ENCODE measurements at regions not wholly inside any gene's neighbourhood (a gene's known extent, or its start where the extent isn't known, plus 50 kb on each side); places are given as distances from the start of the nearest gene placed in this dataset.

DNA sequence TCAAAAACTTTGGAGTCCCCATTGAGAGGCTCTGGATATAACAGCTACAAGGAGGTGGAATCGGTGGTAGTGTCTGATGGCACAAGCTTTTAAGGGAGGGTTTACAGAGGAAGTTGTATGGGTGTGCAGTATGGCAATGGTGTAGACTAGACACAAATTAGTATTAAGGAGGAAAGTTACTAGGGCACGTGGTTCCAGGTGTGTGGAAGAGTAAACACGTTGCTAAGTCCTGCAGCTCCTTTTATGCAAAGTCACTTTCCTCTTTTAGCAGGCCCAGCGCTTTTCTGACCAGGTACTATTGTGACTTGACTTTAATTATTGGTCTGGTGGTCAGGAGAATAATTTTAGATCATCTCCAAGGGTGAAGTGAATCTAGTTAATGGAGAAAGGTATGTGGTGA, 287.5 kb upstream of the B3GALT2 start:
- TF ChIP-seq, protein P1, sequence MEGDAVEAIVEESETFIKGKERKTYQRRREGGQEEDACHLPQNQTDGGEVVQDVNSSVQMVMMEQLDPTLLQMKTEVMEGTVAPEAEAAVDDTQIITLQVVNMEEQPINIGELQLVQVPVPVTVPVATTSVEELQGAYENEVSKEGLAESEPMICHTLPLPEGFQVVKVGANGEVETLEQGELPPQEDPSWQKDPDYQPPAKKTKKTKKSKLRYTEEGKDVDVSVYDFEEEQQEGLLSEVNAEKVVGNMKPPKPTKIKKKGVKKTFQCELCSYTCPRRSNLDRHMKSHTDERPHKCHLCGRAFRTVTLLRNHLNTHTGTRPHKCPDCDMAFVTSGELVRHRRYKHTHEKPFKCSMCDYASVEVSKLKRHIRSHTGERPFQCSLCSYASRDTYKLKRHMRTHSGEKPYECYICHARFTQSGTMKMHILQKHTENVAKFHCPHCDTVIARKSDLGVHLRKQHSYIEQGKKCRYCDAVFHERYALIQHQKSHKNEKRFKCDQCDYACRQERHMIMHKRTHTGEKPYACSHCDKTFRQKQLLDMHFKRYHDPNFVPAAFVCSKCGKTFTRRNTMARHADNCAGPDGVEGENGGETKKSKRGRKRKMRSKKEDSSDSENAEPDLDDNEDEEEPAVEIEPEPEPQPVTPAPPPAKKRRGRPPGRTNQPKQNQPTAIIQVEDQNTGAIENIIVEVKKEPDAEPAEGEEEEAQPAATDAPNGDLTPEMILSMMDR (IDR thresholded peaks at IDR 0.05; ENCODE audit: poor library complexity) = no peak
- TF ChIP-seq EZH2 (IDR thresholded peaks at IDR 0.05; ENCODE audit: borderline replicate concordance) = no peak
- TF ChIP-seq EZH2phosphoT487 (IDR thresholded peaks at IDR 0.05; ENCODE audit: low read depth, severe bottlenecking, unreplicated experiment) = no peak
